Sigmoid colon (tissue), 6 donors: ENCODE measurements at regions not wholly inside any gene's neighbourhood (a gene's known extent, or its start where the extent isn't known, plus 50 kb on each side); places are given as distances from the start of the nearest gene placed in this dataset.

Source experiments
- DNase-seq: peaks from one replicate; pipeline ENCODE4 v3.0.0-alpha.2; 2019
- H3K27ac ChIP-seq, 4 donors: fragments of 200-600 bp; sonication (generic); one replicate each; pipeline ENCODE4 v1.5.1; 2016 to 2019; ENCODE audit warnings: mild to moderate bottlenecking in 1 of 4
- H3K27me3 ChIP-seq, 3 donors: fragments of 200-600 bp; sonication (generic); one replicate each; pipeline ENCODE4 v1.5.1; 2019; ENCODE audit warnings: mild to moderate bottlenecking in 1 of 3
- H3K36me3 ChIP-seq, 4 donors: fragments of 200-600 bp; sonication (generic); one replicate each; pipeline ENCODE4 v1.5.1; 2016 to 2019
- H3K4me1 ChIP-seq, 4 donors: fragments of 200-600 bp; sonication (generic); one replicate each; pipeline ENCODE4 v1.5.1; 2017 to 2019
- H3K4me3 ChIP-seq, 4 donors: fragments of 200-600 bp; sonication (generic); one replicate each; pipeline ENCODE4 v1.5.1; 2017 to 2019; ENCODE audit warnings: mild to moderate bottlenecking in 2 of 4, moderate library complexity in 1 of 4
- H3K9me3 ChIP-seq, 4 donors: fragments of 200-600 bp in 3 of 4; sonication (generic) in 3 of 4; one replicate each; pipeline versions ENCODE4 v1.5.1 to v1.6.1; 2013 to 2019
- CTCF ChIP-seq, 4 experiments: fragments of 450-650 bp in 3 of 4; fragments of 200-600 bp in 1 of 4; IDR thresholded peaks; one replicate each; pipeline ENCODE4 v1.5.1; 2016 to 2019; ENCODE audit warnings: antibody characterized with exemption in 4 of 4, mild to moderate bottlenecking in 3 of 4, moderate library complexity in 2 of 4
- EP300 ChIP-seq, 4 donors: sonication (generic); formaldehyde crosslinking; IDR thresholded peaks; one replicate each; pipeline ENCODE4 v1.6.1; 2017; ENCODE audit warnings: antibody characterized with exemption in 4 of 4
- POLR2A ChIP-seq, 2 donors: fragments of 450-650 bp; IDR thresholded peaks; one replicate each; pipeline ENCODE4 v1.6.1; 2016; ENCODE audit warnings: antibody characterized with exemption in 2 of 2, mild to moderate bottlenecking in 2 of 2, moderate library complexity in 2 of 2
- POLR2AphosphoS5 ChIP-seq, 4 donors: sonication (generic); formaldehyde crosslinking; IDR thresholded peaks; one replicate each; pipeline ENCODE4 v1.6.1; 2017; ENCODE audit warnings: antibody characterized with exemption in 4 of 4
- WGBS, 2 donors: extraction: QIAGEN DNeasy Blood & Tissue Kit; methylation state at CpG; one replicate each; pipeline ENCODE4 v1.1.7; 2013; 5-methylcytosine and 5-hydroxymethylcytosine counted together
- intact Hi-C: fragments of 100-400 bp; cut with DNase I; formaldehyde crosslinking; loops from one replicate; pipeline ENCODE4 v1.15.1; 2023
- donor health status: healthy with polysubstance abuse.
- donor health status: healthy.

GRCh38 chr13:84831666-84832657 lies 949.7 kb upstream of the SLITRK1 start:
- Histone ChIP-seq H3K36me3 (no peaks in the 10 kb centered on the region), H3K27me3 (no peaks in the 10 kb centered on the region), H3K4me1 (no peaks in the 10 kb centered on the region), H3K9me3 (peaks cover 0 to 1% (median 0%) of the 10 kb centered on the region in 4 donors), H3K4me3 (no peak overlapping the region), H3K27ac (no peak overlapping the region)
- TF ChIP-seq EP300 (IDR thresholded peaks at IDR 0.05) (no peak), POLR2A (IDR thresholded peaks at IDR 0.05) (no peak), CTCF (IDR thresholded peaks at IDR 0.05) (no peak), POLR2AphosphoS5 (IDR thresholded peaks at IDR 0.05) (no peak)
- intact Hi-C loops: no loop called here
- 90 to 93% methylated on average over 27 of the region's 27 CpGs for WGBS, 2 donors
- DNase-seq: no peak

- DNase-seq: no peak
- 70 to 76% methylated on average over 1 of the region's 1 CpG for WGBS, 2 donors
- TF ChIP-seq CTCF (IDR thresholded peaks at IDR 0.05): no peak
- no peak for TF ChIP-seq POLR2AphosphoS5 (IDR thresholded peaks at IDR 0.05)
- no peak for TF ChIP-seq POLR2A (IDR thresholded peaks at IDR 0.05)
- no peak for TF ChIP-seq EP300 (IDR thresholded peaks at IDR 0.05)
These were observed 941.3 kb upstream of the SLITRK1 start for GRCh38 chr13:84823528-84823927.

GRCh38 chr13:84821261-84821660 lies 939.0 kb upstream of the SLITRK1 start:
- TF ChIP-seq CTCF (IDR thresholded peaks at IDR 0.05): no peak
- TF ChIP-seq EP300 (IDR thresholded peaks at IDR 0.05): no peak
- TF ChIP-seq POLR2AphosphoS5 (IDR thresholded peaks at IDR 0.05): no peak
- no peak for TF ChIP-seq POLR2A (IDR thresholded peaks at IDR 0.05)
- H3K36me3 ChIP-seq: no peaks in the 10 kb centered on the region
- H3K27ac ChIP-seq: no peak overlapping the region
- H3K27me3 ChIP-seq: no peaks in the 10 kb centered on the region
- intact Hi-C loops: no loop called here
- peaks cover 0 to 3% (median 0%) of the 10 kb centered on the region in 4 donors for H3K9me3 ChIP-seq
- no peak overlapping the region for H3K4me3 ChIP-seq
- WGBS, 2 donors: 62 to 68% methylated on average over 3 of the region's 3 CpGs
- DNase-seq: no peak
- no peaks in the 10 kb centered on the region for H3K4me1 ChIP-seq

More at GRCh38 chr13:84823528-84823927, 941.3 kb upstream of the SLITRK1 start:
- H3K4me1 ChIP-seq: no peaks in the 10 kb centered on the region
- H3K27me3 ChIP-seq: no peaks in the 10 kb centered on the region
- H3K36me3 ChIP-seq: no peaks in the 10 kb centered on the region
- no peak overlapping the region for H3K27ac ChIP-seq
- intact Hi-C loops: no loop called here
- H3K4me3 ChIP-seq: no peak overlapping the region
- H3K9me3 ChIP-seq: peaks cover 0 to 3% (median 0%) of the 10 kb centered on the region in 4 donors

GRCh38 chr13:84816567-84817105 lies 934.4 kb upstream of the SLITRK1 start:
- intact Hi-C loops: no loop called here
- H3K27me3 ChIP-seq: no peaks in the 10 kb centered on the region
- no peak overlapping the region for H3K27ac ChIP-seq
- peaks cover 0 to 3% (median 0%) of the 10 kb centered on the region in 4 donors for H3K9me3 ChIP-seq
- WGBS, 2 donors: 71 to 80% methylated on average over 4 of the region's 4 CpGs
- no peaks in the 10 kb centered on the region for H3K4me1 ChIP-seq
- no peak for DNase-seq
- no peaks in the 10 kb centered on the region for H3K36me3 ChIP-seq
- TF ChIP-seq POLR2A (IDR thresholded peaks at IDR 0.05): no peak
- no peak for TF ChIP-seq POLR2AphosphoS5 (IDR thresholded peaks at IDR 0.05)
- no peak for TF ChIP-seq EP300 (IDR thresholded peaks at IDR 0.05)
- TF ChIP-seq CTCF (IDR thresholded peaks at IDR 0.05): no peak
- H3K4me3 ChIP-seq: no peak overlapping the region
